DND-41 (cell line): ENCODE measurements at regions not wholly inside any gene's neighbourhood (a gene's known extent, or its start where the extent isn't known, plus 50 kb on each side); places are given as distances from the start of the nearest gene placed in this dataset.

Source experiments
- ATAC-seq: fragments of 200-7000 bp; cut with Tn5 transposase; 3 replicates; pipeline ENCODE4 v1.9.1; 2021; ENCODE audit warnings: low read depth; ENCODE audit not compliant: insufficient read depth
- DNase-seq: peaks from one replicate; pipeline ENCODE4 v3.0.0-alpha.2; 2020
- H2AFZ ChIP-seq: 2 replicates; pipeline ENCODE4 v1.6.0; 2012; ENCODE audit warnings: low read depth, low read length
- H3K27ac ChIP-seq: 2 replicates; pipeline ENCODE4 v1.5.1; 2012; ENCODE audit warnings: low read length, inconsistent platforms
- H3K27me3 ChIP-seq: fragments of 200-600 bp; sonication (generic); 2 replicates; pipeline ENCODE4 v1.6.0; 2012; ENCODE audit warnings: low read length, mild to moderate bottlenecking, inconsistent platforms; ENCODE audit not compliant: insufficient read depth, poor library complexity
- H3K36me3 ChIP-seq: 2 replicates; pipeline ENCODE4 v1.5.1; 2012; ENCODE audit warnings: low read length, inconsistent platforms; ENCODE audit not compliant: insufficient read depth
- H3K4me1 ChIP-seq: 2 replicates; pipeline ENCODE4 v1.5.1; 2012; ENCODE audit warnings: mild to moderate bottlenecking, low read length; ENCODE audit not compliant: insufficient read depth
- H3K4me2 ChIP-seq: 2 replicates; pipeline ENCODE4 v1.6.0; 2012; ENCODE audit warnings: mild to moderate bottlenecking, moderate library complexity, low read length, inconsistent platforms; ENCODE audit not compliant: insufficient read depth
- H3K4me3 ChIP-seq, 2 experiments: fragments of 200-600 bp in 1 of 2; shearing (Covaris generic) in 1 of 2; 2 replicates each; pipeline ENCODE4 v1.5.1; 2012 to 2016; ENCODE audit warnings: inconsistent platforms in 2 of 2, low read length in 2 of 2, mild to moderate bottlenecking in 2 of 2, low read depth in 1 of 2, moderate library complexity in 1 of 2
- H3K79me2 ChIP-seq: 2 replicates; pipeline ENCODE4 v1.6.0; 2012; ENCODE audit warnings: low read length, inconsistent platforms; ENCODE audit not compliant: insufficient read depth
- H3K9ac ChIP-seq: 2 replicates; pipeline ENCODE4 v1.6.0; 2012; ENCODE audit warnings: low read depth, mild to moderate bottlenecking, inconsistent platforms, low read length, moderate library complexity
- H3K9me3 ChIP-seq: 2 replicates; pipeline ENCODE4 v1.5.1; 2012; ENCODE audit warnings: low read length, moderate library complexity, mild to moderate bottlenecking, inconsistent platforms; ENCODE audit not compliant: insufficient read depth, severe bottlenecking
- H4K20me1 ChIP-seq: 2 replicates; pipeline ENCODE4 v1.6.0; 2012; ENCODE audit warnings: low read length; ENCODE audit not compliant: insufficient read depth
- CTCF ChIP-seq: IDR thresholded peaks from 2 replicates; pipeline ENCODE4 v1.5.1; 2012; ENCODE audit warnings: borderline replicate concordance, low read length, moderate library complexity, mild to moderate bottlenecking; ENCODE audit not compliant: poor library complexity, severe bottlenecking; ENCODE audit errors: extremely low read depth
- EZH2 ChIP-seq: IDR thresholded peaks from 3 replicates; pipeline ENCODE4 v1.6.1; 2012; ENCODE audit warnings: borderline replicate concordance, low read depth, mild to moderate bottlenecking, moderate library complexity, low read length, inconsistent platforms; ENCODE audit not compliant: severe bottlenecking

GRCh38 chr20:60180986-60181385 lies 222.8 kb downstream of the CDH26 start:
- Histone ChIP-seq H3K79me2 (peaks cover 41% of the 10 kb centered on the region), H3K4me2 (no peak overlapping the region), H3K9me3 (no peaks in the 10 kb centered on the region), H2AFZ (no peak overlapping the region), H3K9ac (no peak overlapping the region), H3K36me3 (peaks cover 40% of the 10 kb centered on the region), H3K4me3 (no peak overlapping the region), H3K27ac (peak overlapping the region; percentile 14; the same call in 1 of the 2 replicates), H4K20me1 (no peaks in the 10 kb centered on the region), H3K27me3 (no peaks in the 10 kb centered on the region), H3K4me1 (peaks cover 19% of the 10 kb centered on the region)
- ATAC-seq (no peak), DNase-seq (no peak)
- TF ChIP-seq CTCF (no peak), EZH2 (no peak)

DNA sequence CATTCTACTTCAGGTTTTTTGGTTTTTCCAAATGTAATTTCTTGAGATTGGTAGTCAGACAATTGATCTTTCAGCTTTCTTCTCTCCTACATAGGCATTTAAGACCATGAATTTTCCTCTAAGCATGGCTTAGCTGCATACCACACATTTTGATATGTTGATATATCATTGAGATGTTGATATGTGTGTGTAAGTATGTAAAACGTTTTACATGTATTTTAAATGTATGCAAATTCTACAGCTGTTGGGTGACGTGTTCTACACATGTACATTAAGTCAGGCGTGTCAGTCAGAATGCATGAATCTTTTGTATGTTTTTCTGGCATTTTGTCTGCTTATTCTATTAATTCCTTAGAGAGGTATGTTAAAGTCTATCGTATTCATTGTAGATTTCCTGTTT lies 228.2 kb downstream of the CDH26 start:
- H3K4me3 ChIP-seq, result no peak overlapping the region
- no peaks in the 10 kb centered on the region for H4K20me1 ChIP-seq
- H3K36me3 ChIP-seq, result peaks cover 39% of the 10 kb centered on the region
- no peak for DNase-seq
- no peak for TF ChIP-seq EZH2
- H3K4me2 ChIP-seq, result peak overlapping the region; percentile 47
- no peak overlapping the region for H2AFZ ChIP-seq
- peaks cover 49% of the 10 kb centered on the region for H3K4me1 ChIP-seq
- H3K79me2 ChIP-seq, result peaks cover 49% of the 10 kb centered on the region
- H3K27me3 ChIP-seq, result no peaks in the 10 kb centered on the region
- H3K27ac ChIP-seq, result peak overlapping the region; percentile 95
- H3K9ac ChIP-seq, result peak overlapping the region; percentile 52; the same call in 1 of the 2 replicates
- no peak for ATAC-seq
- no peaks in the 10 kb centered on the region for H3K9me3 ChIP-seq

DNA sequence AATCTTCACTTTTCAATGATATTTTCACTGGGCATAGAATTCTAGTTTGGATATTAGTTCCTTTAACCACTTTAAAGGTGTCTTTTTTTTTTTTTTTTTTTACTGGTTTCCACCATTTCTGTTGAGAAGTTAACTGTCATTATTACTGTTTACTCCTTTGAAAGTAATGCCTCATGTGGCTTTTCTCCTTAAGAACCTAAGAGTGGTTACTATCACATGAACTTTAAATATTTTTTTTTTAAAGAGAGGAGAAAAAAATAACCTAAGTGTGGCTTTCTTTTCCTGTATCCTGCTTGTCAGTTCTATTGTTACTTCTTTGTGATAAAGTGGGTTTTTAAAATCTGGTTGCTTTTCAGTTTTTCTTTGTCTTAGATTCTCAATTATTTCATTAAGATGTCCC lies 229.5 kb downstream of the CDH26 start:
- H3K9ac ChIP-seq, result peak overlapping the region; percentile 52

DNA sequence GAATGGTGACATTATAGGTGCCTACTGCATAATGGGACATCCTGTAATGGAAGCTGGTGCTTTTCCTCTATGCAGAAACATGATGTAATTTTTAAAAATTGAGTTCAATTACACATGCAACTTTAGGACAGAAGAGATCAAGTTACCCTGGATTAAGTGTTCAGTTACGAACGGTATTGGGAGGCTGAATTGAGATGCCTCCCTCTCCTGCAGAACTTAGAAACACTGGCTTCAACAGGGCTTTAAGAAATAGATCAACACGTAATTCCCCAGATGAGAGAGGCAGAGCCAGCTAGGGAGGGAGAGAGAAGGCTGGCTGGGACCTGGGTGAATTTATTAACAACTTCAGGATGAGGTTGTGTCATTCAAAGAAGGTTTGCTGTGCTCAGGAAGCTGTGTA lies 232.8 kb downstream of the CDH26 start:
- ATAC-seq, result no peak
- Histone ChIP-seq H3K27ac (peak overlapping the region; percentile 52), H3K9me3 (no peaks in the 10 kb centered on the region), H3K79me2 (peaks cover 36% of the 10 kb centered on the region), H2AFZ (no peak overlapping the region), H3K4me1 (peaks cover 52% of the 10 kb centered on the region), H3K9ac (no peak overlapping the region), H3K4me2 (no peak overlapping the region), H3K27me3 (no peaks in the 10 kb centered on the region), H3K36me3 (peaks cover 52% of the 10 kb centered on the region), H3K4me3 (no peak overlapping the region), H4K20me1 (no peaks in the 10 kb centered on the region)
- no peak for DNase-seq
- TF ChIP-seq CTCF, result no peak
- TF ChIP-seq EZH2, result no peak

More for the DNA sequence above, 229.5 kb downstream of the CDH26 start:
- H3K27ac ChIP-seq, result peak overlapping the region; percentile 95
- peak; percentile 84 for ATAC-seq
- peaks cover 44% of the 10 kb centered on the region for H3K36me3 ChIP-seq
- TF ChIP-seq CTCF (no peak), EZH2 (no peak)
- H3K4me3 ChIP-seq, result no peak overlapping the region
- peak overlapping the region; percentile 36; the same call in 1 of the 2 replicates for H2AFZ ChIP-seq
- H3K4me1 ChIP-seq, result peaks cover 55% of the 10 kb centered on the region
- no peaks in the 10 kb centered on the region for H3K27me3 ChIP-seq
- no peaks in the 10 kb centered on the region for H4K20me1 ChIP-seq
- peaks cover 49% of the 10 kb centered on the region for H3K79me2 ChIP-seq
- H3K4me2 ChIP-seq, result peak overlapping the region; percentile 47
- DNase-seq, result no peak
- no peaks in the 10 kb centered on the region for H3K9me3 ChIP-seq
